NCI-H345 treated with DMSO at 0.1 percent for 48 hours (cell line): ENCODE measurements at regions not wholly inside any gene's neighbourhood (a gene's known extent, or its start where the extent isn't known, plus 50 kb on each side); places are given as distances from the start of the nearest gene placed in this dataset.
"Not testable (repeated sequence)": the region's sequence is repeated elsewhere in the genome, so short reads cannot be mapped to it uniquely, and the experiment has no call there.

Experiments used
- DNase-seq: peaks from one replicate; lab custom pipeline; 2025; ENCODE audit not compliant: unreplicated experiment; lab: John Stamatoyannopoulos, UW

- DNase-seq = not testable (repeated sequence)
Measured at GRCh38 chr17:16843511-16843910, 128.4 kb downstream of the TNFRSF13B start.

DNA sequence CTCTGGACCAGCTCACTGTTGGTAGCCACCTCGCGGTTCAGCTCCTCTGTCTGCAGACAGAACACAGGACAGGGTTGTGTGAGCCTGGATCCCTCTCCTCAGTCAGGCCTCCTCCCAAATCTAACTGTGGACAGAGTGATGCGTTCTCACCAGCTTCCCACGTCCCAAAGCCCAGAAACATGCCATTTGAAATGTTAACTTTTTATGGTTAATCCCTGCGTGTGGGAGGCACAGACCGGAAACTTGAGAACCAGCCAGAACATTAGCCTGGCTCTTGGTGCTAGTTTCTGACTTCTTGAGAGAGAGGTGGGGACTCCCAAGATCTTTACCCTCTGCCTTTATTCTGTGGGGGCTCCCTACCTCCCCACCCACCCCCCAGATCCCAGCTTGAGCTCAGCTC lies 129.6 kb downstream of the TNFRSF13B start:
- not testable (repeated sequence) for DNase-seq

- DNase-seq = not testable (repeated sequence)
Measured at GRCh38 chr17:16841896-16842295, 130.0 kb downstream of the TNFRSF13B start.

DNA sequence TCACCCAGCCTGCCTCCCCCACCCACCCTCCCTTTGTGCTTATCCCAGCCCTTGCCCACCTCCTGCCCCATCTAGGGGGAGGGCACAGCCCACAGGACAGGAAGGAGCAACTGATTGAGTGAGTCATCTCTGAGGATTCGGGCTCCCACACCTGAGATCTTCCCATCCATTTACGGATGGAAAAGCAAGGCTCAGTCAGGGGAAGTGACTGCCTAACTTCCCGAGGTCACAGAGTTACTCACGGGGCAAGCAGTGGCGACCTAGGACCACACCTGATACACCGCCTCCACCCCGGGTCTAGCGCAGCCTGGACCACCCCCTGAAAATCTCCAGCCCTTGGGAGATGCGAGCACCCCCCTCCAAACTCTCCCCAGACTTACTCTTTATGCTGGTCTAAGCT lies 131.7 kb downstream of the TNFRSF13B start:
- DNase-seq = not testable (repeated sequence)

- DNase-seq = not testable (repeated sequence)
Measured at GRCh38 chr17:16839242-16840175, 132.4 kb downstream of the TNFRSF13B start.

DNA sequence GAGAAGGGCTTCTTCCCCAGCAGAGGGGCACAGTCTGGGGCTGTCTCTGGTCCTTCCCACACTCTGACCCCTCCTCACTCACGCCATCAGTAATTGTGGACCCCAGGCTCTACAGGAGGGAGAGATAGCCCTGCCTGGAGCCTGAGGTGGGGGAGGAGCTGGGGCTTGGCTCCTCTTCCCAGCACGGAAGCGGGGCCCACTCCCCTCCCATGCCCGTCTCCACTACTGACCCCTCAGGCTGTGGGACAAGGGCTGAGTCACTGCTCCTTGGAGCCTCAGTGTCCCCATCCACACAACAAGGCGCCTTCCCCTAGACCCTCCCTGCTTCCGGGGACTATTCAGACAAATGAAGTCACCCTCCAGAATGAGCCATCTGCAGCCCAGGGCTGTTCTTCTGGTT lies 133.1 kb downstream of the TNFRSF13B start:
- not testable (repeated sequence) for DNase-seq

DNA sequence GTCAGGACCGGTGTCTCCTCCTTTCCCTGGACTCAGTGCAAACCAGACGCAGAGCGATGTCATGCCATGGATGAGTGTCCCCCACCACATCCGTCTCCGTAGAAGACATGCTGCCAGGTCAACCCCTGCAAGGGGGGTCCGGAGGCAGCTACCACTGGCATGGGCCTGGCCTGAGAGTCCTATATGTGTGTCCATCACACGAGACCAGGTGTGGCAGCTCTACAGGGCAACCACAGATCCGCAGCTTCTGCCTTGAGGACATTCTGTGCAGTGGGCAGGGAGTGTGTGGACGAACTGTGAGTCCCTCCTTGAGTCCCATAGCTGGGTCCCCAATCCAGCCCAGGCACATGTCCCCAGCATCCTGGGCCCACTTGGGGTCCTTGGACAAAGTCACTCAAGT lies 133.6 kb downstream of the TNFRSF13B start:
- DNase-seq = not testable (repeated sequence)

DNA sequence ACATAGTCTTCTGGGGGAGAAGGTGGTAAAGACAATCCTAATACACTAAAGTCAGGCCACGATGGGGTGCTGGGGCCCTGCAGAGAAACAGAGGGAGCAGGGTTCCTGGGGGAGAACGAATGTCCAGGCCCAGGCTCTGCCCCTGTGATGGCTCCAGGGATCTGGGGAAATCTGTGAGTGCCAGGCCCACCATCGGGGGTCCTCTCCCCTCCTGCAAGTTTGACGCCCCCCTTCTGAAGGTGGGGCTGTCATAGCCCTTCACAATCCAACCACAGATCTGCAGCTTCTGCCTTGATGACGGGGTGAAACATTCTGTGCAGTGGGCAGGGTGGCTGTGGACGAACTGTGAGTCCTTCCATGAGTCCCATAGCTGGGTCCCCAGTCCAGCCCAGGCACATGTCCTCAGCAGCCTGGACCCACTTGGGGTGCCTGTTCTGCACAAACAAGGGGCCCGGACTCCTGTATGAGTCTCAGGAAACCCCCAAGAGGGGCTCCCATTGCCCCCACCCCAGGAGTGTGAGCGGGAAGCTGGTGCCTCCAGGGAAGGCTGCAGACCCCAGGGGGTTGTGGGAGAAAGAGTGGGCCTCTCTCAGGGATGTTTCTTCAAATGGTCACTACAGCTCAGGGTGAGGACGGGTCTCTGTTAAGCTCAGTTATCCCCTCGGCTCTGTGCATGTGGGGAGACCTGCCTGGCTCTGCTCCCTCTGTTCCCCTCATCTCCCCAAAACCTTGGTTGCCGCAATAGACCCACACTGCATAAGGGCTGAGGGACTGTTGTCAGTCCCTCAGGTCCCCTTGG lies 134.3 kb downstream of the TNFRSF13B start:
- not testable (repeated sequence) for DNase-seq

GRCh38 chr17:16836315-16836915 lies 135.5 kb downstream of the TNFRSF13B start:
- not testable (repeated sequence) for DNase-seq

- DNase-seq = not testable (repeated sequence)
Measured at GRCh38 chr17:16833517-16833916, 138.4 kb downstream of the TNFRSF13B start.

- not testable (repeated sequence) for DNase-seq
Measured at GRCh38 chr17:16832853-16833252, 139.1 kb downstream of the TNFRSF13B start.

- DNase-seq = not testable (repeated sequence)
Measured at GRCh38 chr17:16832206-16832605, 139.7 kb downstream of the TNFRSF13B start.

DNA sequence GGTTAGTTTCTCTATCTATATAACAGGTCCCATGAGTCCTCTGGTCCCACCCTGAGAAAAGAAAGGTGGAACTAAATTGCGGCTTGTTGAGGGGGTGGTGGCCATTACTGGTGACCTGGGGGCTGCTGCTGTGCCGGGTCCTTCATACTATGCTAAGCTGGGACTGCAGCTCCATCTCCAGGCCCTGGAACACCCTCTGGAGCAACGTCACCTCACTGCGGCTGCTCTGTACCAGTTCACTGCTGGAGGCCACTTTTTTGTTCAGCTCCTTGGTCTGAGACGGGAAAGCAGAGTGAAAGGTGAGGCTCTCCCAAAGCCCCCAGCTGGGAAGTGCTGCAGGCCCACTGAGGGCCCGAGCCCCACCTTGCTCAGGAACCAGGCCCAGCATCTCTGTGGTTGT lies 140.7 kb downstream of the CCDC144A start:
- DNase-seq = not testable (repeated sequence)

GRCh38 chr17:16830219-16830618 lies 140.2 kb downstream of the CCDC144A start:
- DNase-seq = not testable (repeated sequence)
